Dedifferentiated amniotic fluid mesenchymal stem cell (primary cell): ENCODE measurements at regions not wholly inside any gene's neighbourhood (a gene's known extent, or its start where the extent isn't known, plus 50 kb on each side); places are given as distances from the start of the nearest gene placed in this dataset.
"Not testable (repeated sequence)": the region's sequence is repeated elsewhere in the genome, so short reads cannot be mapped to it uniquely, and the experiment has no call there.

Experiments
- DNase-seq: peaks from one replicate; pipeline ENCODE4 v3.0.0-alpha.2; 2016; ENCODE audit errors: extremely low spot score

DNA sequence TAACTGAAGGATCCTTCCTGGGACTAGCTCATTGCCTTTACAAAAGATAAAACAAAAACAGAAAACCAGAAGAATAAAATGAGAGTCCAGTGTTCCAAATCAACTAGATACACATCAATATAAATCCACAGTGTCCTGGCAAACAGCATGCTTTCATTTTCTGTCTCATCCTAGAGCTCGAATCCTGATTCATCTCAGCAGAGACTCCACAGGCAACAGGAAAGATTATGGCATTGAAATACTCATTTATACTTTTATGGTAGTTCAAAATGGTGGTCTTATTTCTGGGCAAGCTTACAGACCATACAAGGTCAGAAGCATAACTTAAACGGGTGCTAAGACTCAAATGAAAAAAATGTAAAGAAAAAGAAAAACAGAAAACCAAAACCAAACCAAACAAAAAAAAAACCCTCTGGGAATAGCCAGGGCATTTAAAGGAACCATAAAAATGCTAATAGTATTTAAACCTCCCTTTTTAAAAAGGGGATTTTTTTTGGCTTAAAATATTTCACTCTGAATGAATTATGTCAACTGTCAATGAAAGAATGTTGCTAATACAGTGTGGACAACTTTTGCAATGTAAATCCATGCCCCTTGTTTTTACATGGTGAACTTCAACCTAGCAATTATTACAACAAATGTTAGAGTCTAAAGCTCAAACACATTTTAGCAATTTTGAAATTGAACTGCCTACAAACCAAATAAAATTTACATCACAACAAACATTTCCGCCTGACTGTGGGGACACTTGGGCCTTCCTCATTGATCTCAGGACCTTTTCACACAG, 57.9 kb downstream of the GPR101 start:
- no peak for DNase-seq

DNA sequence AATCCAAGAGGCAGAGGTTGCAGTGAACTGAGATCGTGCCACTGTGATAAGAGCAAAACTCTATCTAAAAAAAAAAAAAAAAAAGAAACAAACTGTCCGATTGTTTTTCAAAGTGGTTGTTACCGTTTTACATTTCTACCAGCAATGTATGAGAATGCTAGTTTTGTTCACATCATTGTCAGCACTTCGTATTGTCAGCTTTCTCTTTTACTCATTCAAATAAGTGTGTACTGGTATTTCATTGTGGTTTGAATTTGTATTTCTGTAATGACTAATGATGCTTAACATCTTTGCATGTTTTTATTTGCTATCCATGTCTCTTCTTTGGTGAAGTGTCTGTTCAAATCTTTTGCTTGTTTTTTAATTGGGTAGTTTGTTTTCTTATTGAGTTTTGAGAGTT, 65.8 kb downstream of the GPR101 start:
- no peak for DNase-seq

DNA sequence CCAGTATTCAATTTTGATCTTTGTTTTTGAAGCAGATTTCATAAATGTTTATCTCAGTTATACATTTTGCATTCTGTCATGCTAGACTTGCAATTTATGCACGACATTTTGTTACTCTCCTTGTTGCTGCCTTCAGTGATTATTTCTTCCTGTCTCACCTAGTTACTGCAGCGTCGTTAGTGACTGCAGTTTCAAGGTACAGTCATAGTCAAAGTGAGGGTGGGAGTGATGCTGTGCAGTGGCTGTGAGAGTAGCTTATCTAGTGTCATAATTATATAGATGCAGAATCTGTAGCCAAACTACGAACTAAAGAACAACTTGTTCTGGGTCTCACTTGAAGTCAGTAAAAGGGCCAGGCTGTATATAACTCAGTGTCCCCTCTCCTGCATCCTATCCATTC, 69.8 kb downstream of the GPR101 start:
- DNase-seq: no peak

GRCh38 chrX:136961594-136962135, 72.1 kb downstream of the GPR101 start:
- no peak for DNase-seq

DNA sequence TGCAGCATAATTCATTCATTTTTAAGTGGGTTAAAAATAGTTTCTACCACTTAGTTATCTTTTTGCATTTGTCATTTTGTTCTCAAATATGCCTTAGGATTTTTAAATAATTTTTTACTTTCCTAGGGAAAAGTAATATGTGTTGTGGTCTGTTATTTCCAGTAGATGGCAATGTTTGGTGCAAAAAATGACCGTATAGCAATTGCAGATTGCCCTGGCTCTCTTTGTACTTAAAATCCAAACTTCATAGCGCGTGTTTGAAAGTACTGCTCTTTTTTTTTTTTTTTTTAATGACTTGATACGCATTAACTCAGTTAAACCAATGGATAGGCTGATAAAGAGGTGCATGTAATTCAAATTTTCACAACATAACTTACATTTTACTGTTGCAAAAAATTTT, 74.4 kb upstream of the RBMX start:
- DNase-seq: peak; percentile 64

DNA sequence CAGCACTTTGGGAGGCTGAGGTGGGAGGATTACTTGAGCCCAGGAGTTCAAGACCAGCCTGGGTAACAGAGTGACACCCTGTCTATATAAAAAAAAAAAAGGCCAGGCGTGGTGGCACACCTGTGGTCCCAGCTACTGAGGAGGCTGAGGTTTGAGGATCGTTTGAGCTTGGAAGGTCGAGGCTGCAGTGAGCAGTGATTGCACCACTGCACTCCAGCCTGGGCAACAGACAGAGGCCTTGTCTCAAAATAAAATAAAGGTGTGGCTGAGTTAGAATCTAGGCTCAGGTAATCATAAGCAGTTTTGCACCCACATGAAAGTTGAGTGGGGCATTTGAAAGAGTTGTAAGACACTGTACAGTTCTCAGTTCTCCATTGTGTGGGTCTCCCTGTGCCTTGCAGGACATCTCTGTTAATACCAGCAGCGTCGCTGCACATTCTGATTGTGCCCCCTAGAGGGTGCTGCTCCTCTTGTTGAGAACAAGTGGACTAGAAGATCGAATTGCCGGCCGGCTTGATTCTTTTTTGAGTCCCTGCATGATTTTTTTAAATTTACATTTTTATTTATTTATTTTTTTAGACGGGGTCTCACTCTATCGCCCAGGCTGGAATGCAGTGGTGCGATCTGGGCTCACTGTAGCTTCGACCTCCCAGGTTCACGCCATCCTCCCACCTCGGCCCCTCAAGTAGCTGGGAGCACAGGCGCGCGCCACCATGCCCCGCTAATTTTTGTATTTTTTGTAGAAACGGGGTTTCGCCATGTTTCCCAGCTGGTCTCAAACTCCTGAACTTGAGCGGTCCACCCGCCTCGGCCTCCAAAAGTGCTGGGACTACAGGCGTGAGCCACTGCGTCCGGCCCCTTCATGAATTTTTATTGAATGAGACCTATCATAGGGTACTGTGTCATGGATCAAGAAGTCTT, 73.6 kb upstream of the RBMX start:
- peak; percentile 51 for DNase-seq

- DNase-seq: no peak
Observed at GRCh38 chrX:136950211-136950610, 69.7 kb upstream of the RBMX start.

DNA sequence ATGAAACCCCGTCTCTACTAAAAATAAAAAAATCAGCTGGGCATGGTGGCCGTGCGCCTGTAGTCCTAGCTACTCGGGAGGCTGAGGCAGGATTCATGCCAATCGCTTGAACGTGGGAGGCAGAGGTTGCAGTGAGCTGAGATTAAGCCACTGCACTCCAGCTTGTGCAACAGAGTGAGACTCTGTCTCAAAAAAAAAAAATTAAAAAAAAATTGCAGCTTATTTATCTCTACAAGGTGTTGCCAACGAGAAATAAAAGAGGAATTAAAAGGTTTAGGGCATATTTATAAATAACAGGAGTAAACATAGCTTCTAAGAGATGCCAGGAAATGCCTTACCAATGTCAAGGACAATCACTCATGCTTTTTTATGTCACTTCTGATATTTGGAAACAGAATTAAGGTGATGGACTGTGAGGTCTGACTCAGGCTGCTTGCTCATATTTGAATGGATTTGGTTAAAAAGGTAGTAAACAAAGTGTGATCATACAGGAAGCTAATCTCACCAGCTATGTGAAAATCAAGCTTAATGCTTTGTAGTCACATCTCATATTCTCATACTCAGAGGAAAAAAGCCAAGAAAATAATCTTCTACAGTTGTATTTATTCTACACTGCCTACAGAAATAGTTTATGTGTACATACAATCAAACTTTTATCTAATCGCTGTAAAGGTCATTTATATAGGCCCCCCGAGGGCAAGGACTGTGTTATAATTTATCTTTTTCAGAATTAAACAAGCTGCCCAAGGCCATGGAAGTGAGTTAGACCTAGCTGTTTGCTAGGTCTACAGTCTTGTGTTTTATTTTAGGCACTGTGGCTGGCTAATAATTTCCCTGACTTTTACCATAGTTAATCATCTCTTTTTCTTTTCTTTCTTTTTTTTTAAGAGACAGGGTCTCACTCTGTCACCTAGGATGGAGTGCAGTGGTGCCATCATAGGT, 61.1 kb upstream of the RBMX start:
- no peak for DNase-seq

- DNase-seq: no peak
Observed at GRCh38 chrX:136936183-136936549, 55.6 kb upstream of the RBMX start.

- DNase-seq: not testable (repeated sequence)
Observed at GRCh38 chrX:136935533-136936182, 55.1 kb upstream of the RBMX start.

- DNase-seq: not testable (repeated sequence)
Observed at GRCh38 chrX:136934652-136935051, 54.1 kb upstream of the RBMX start.

- DNase-seq: no peak
Observed at GRCh38 chrX:136933611-136934145, 53.2 kb upstream of the RBMX start.

- DNase-seq: no peak
Observed at GRCh38 chrX:136931661-136932060, 51.1 kb upstream of the RBMX start.
